ENCODE measurements at regions not wholly inside any gene's neighbourhood (a gene's known extent, or its start where the extent isn't known, plus 50 kb on each side); places are given as distances from the start of the nearest gene placed in this dataset.

- Histone ChIP-seq H3K4me3 (no peak overlapping the region), H3K27ac (no peak overlapping the region), H3K9me3 (no peaks in the 10 kb centered on the region), H3K36me3 (no peaks in the 10 kb centered on the region), H3K27me3 (no peaks in the 10 kb centered on the region), H3K4me1 (no peaks in the 10 kb centered on the region)
- intact Hi-C loops (cut with DNase I; ENCODE audit: low total_unique reads) = no loop called here
- TF ChIP-seq CTCF (IDR thresholded peaks at IDR 0.05) = no peak
- no peak for DNase-seq
Observed at GRCh38 chr10:9965341-9965740, 1052.3 kb upstream of the CELF2 start.

GRCh38 chr10:9986786-9987185 lies 1030.9 kb upstream of the CELF2 start:
- intact Hi-C loops (cut with DNase I; ENCODE audit: low total_unique reads) = no loop called here
- Histone ChIP-seq H3K36me3 (no peaks in the 10 kb centered on the region), H3K4me1 (peaks cover 0 to 41% (median 4%) of the 10 kb centered on the region in 4 donors), H3K9me3 (no peaks in the 10 kb centered on the region), H3K27me3 (no peaks in the 10 kb centered on the region), H3K27ac (peak overlapping the region; percentile 69 to 74), H3K4me3 (no peak overlapping the region)
- TF ChIP-seq CTCF (IDR thresholded peaks at IDR 0.05) = no peak
- DNase-seq = peak; percentile 39 to 62

GRCh38 chr10:9987197-9987596 lies 1030.5 kb upstream of the CELF2 start:
- H3K36me3 ChIP-seq = no peaks in the 10 kb centered on the region
- H3K27me3 ChIP-seq = no peaks in the 10 kb centered on the region
- intact Hi-C loops (cut with DNase I; ENCODE audit: low total_unique reads) = no loop called here
- no peak overlapping the region for H3K4me3 ChIP-seq
- no peak for TF ChIP-seq CTCF (IDR thresholded peaks at IDR 0.05)
- H3K27ac ChIP-seq = peak overlapping the region; percentile 69 to 74
- peak in 1 of 2 donors; percentile 63 for DNase-seq
- H3K4me1 ChIP-seq = peaks cover 0 to 41% (median 4%) of the 10 kb centered on the region in 4 donors
- no peaks in the 10 kb centered on the region for H3K9me3 ChIP-seq

- H3K27ac ChIP-seq = no peak overlapping the region
- no peaks in the 10 kb centered on the region for H3K27me3 ChIP-seq
- peaks cover 0 to 13% (median 2%) of the 10 kb centered on the region in 4 donors for H3K4me1 ChIP-seq
- H3K4me3 ChIP-seq = no peak overlapping the region
- no peaks in the 10 kb centered on the region for H3K9me3 ChIP-seq
- intact Hi-C loops (cut with DNase I; ENCODE audit: low total_unique reads) = no loop called here
- H3K36me3 ChIP-seq = no peaks in the 10 kb centered on the region
- no peak for TF ChIP-seq CTCF (IDR thresholded peaks at IDR 0.05)
- DNase-seq = no peak
Observed at GRCh38 chr10:9992661-9993060, 1025.0 kb upstream of the CELF2 start.

- no peak for TF ChIP-seq CTCF (IDR thresholded peaks at IDR 0.05)
- no peaks in the 10 kb centered on the region for H3K27me3 ChIP-seq
- no peak for DNase-seq
- H3K4me3 ChIP-seq = no peak overlapping the region
- no peaks in the 10 kb centered on the region for H3K36me3 ChIP-seq
- no peak overlapping the region for H3K27ac ChIP-seq
- no peaks in the 10 kb centered on the region for H3K9me3 ChIP-seq
- intact Hi-C loops (cut with DNase I; ENCODE audit: low total_unique reads) = no loop called here
- no peaks in the 10 kb centered on the region for H3K4me1 ChIP-seq
Observed at GRCh38 chr10:9994131-9994530, 1023.5 kb upstream of the CELF2 start.

GRCh38 chr10:9999627-10000026 lies 1018.0 kb upstream of the CELF2 start:
- no peak overlapping the region for H3K4me3 ChIP-seq
- no peak overlapping the region for H3K27ac ChIP-seq
- H3K27me3 ChIP-seq = no peaks in the 10 kb centered on the region
- no peaks in the 10 kb centered on the region for H3K9me3 ChIP-seq
- TF ChIP-seq CTCF (IDR thresholded peaks at IDR 0.05) = no peak
- no peak for DNase-seq
- no peaks in the 10 kb centered on the region for H3K4me1 ChIP-seq
- no peaks in the 10 kb centered on the region for H3K36me3 ChIP-seq
- intact Hi-C loops (cut with DNase I; ENCODE audit: low total_unique reads) = no loop called here

All from tibial artery (tissue), 4 donors.